ENCODE measurements at regions not wholly inside any gene's neighbourhood (a gene's known extent, or its start where the extent isn't known, plus 50 kb on each side); places are given as distances from the start of the nearest gene placed in this dataset.

DNA sequence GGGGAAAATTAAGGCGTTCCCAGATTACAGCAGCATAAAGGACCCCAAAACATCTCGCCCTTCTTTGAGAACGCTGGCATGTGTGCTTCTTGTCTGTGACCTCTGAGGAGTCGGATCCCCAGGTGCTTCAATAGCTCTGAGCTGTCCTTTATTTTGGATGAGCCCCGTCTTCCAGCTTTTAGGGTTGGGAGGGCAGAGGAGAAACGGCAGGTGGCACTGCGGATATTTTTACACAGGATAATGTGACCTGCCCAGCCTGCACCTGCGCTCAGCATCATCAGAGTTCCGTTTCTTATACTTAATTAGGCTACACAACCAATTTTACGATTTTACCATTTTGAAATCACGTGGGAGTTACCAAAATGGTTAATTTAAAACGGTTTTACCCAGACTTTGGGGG is 147.7 kb upstream of the RPS6KA2 start:
- no peak for DNase-seq (ENCODE audit: low read depth)

GRCh38 chr6:166774292-166774691 is 147.2 kb upstream of the RPS6KA2 start:
- no peak for DNase-seq (ENCODE audit: low read depth)

DNA sequence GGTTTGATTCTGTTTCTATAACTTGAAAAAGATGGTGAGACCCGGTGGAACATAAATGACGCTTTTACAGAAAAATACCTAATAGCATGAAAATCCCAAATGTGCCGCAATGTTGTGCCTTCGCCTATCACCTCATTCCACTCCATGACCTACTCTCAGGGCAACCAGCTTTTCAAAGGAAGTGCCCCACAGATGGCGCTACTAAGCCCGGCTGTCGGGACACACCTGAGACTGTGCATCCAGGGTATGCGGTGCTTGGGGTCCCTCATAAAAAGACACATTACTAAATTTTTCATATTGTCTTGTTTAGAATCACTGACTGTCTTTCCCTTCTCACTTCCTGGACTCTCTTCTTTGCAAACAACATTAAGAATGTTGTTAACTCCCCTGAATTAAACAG is 145.5 kb upstream of the RPS6KA2 start:
- no peak for DNase-seq (ENCODE audit: low read depth)

DNA sequence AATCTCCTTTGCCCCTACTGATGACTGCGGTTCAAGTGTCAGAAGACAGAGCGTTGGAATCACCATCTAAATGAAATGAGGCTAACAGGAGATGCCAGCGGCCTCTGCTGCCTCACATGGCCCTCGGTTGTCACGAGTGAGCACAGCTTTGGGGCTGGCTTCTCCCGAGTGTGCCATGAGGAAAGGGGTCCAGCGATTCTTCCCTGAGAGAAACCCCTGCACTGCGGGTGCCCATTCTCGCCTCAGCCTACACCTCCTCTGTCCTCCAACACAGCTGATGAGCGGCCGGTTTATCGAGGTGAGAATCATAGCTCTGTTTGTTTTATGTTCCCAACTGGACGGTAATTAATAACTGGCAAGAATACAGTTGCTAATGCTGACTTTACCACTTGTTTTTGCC is 144.7 kb upstream of the RPS6KA2 start:
- DNase-seq (ENCODE audit: low read depth), result no peak

- no peak for DNase-seq (ENCODE audit: low read depth)
Measured at GRCh38 chr6:166770216-166771116, 143.4 kb upstream of the RPS6KA2 start.

DNA sequence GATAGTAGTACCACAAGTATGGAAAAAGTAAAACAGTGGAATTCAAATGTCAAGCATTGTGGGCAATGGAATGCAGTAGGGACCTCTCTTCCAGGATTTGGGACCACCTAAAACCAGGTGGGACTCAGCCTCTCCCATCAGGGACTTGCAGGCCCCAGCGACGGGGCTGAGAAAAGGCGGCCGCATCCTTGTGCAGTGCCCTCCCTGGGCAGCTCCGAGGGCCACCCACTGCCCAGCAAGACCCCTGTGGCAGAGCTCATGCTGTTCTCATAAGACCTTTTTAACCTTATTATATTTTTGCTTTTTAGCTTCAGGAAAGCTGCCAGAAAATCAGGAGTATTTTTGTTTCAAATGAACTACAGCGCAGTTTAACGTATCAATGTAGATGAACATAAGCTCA is 142.6 kb upstream of the RPS6KA2 start:
- no peak for DNase-seq (ENCODE audit: low read depth)

DNA sequence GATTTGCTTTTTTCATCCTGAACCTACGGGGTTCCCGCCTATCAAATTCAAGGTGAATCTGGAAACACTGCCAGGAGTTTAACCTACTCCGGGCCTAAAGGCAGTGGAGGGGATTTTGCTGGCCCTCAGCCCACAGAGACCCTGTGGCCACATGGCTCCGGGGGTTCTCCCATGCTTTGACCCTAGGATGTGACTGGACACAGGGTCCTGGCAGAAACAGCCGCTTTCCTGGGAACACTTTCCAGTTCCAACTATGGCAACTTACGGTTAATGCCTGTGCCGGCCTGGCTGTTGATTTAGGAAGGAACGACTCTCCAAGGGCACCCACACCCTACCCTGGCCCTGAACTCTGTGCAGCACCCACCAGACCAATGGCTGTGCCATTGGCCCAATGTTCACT is 141.7 kb upstream of the RPS6KA2 start:
- DNase-seq (ENCODE audit: low read depth), result no peak

- DNase-seq (ENCODE audit: low read depth), result no peak
Measured at GRCh38 chr6:166767230-166767629, 140.2 kb upstream of the RPS6KA2 start.

GRCh38 chr6:166766769-166767168 is 139.7 kb upstream of the RPS6KA2 start:
- no peak for DNase-seq (ENCODE audit: low read depth)

- DNase-seq (ENCODE audit: low read depth), result no peak
Measured at GRCh38 chr6:166765234-166765541, 138.1 kb upstream of the RPS6KA2 start.

GRCh38 chr6:166764473-166765233 is 137.6 kb upstream of the RPS6KA2 start:
- no peak for DNase-seq (ENCODE audit: low read depth)

- no peak for DNase-seq (ENCODE audit: low read depth)
Measured at GRCh38 chr6:166763606-166764472, 136.8 kb upstream of the RPS6KA2 start.

- DNase-seq (ENCODE audit: low read depth), result no peak
Measured at GRCh38 chr6:166761801-166762200, 134.8 kb upstream of the RPS6KA2 start.

GRCh38 chr6:166760288-166760687 is 133.2 kb upstream of the RPS6KA2 start:
- no peak for DNase-seq (ENCODE audit: low read depth)

DNA sequence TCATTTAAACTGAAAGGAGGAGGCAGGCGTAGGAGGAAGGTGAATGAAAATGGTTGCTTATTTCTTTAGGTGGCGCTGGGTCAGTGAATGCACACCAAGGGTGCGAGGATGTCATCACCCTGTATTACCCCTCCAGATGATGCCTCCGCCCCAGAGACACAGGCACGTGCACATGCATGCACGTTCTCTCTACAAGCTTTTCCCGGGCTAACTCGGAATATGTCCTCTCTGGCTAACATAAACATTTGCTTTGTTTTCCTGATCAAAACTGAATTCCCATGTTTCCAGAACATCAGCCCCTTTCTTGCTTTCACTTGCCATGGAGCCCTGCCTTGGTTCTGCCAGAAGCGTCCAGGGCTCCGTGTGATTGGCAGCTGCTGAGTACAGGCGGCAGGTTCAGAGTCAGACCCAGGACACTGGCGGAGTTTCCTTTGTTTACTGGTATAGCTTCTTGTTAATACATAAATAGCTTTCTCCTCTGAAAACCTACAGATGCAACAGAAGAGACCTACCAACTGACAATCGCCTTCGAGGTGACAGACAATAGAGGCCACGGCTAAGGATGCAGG is 131.2 kb upstream of the RPS6KA2 start:
- no peak for DNase-seq (ENCODE audit: low read depth)

GRCh38 chr6:166757232-166758135 is 130.4 kb upstream of the RPS6KA2 start:
- DNase-seq (ENCODE audit: low read depth), result peak; percentile 29

DNA sequence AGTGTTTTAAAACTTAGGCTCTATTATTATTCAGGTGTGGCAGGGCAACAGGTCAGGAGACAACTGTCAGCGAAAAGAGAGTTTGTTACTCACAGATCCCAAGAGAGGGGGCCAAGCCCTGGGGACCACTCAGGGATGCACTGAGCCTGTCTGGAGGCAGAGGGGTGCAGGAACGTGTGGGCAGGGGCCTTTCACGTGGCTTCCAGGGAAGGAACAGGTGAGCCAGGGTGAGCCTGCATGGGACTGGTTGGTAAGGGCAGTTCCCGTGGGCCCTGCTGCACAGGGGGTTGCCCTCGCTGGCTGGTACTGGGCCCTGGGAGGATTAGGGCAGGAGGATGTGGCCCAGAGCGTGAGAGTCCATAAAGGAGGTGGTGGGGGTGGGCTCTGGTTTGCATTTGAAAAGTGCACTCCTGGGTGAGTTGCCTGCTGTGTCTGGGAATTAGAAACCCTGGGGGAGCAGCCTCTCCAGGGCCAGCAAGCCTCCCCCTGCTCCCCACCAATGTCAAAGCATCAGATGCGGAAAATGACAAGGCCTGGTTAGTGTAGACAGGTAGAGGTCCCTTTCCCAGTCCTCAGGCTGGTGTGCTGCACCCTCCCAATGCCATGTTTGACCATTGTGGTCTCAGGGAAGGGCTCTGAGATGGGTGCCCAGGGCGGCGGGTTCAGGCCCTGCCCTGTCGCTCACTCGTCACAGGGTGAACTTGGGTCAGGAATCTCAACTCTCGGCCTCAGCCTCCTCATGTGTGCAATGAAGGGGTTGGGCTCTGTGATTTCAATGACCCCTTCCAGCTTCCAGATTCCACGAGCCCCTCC is 127.4 kb upstream of the RPS6KA2 start:
- DNase-seq (ENCODE audit: low read depth), result no peak

GRCh38 chr6:166752928-166753721 is 126.1 kb upstream of the RPS6KA2 start:
- no peak for DNase-seq (ENCODE audit: low read depth)

GRCh38 chr6:166752097-166752496 is 125.0 kb upstream of the RPS6KA2 start:
- no peak for DNase-seq (ENCODE audit: low read depth)

Measured in RPMI7951 (cell line).